OCI-M1 (cell line): ENCODE measurements at regions not wholly inside any gene's neighbourhood (a gene's known extent, or its start where the extent isn't known, plus 50 kb on each side); places are given as distances from the start of the nearest gene placed in this dataset.
"Not testable (repeated sequence)": the region's sequence is repeated elsewhere in the genome, so short reads cannot be mapped to it uniquely, and the experiment has no call there.

Experiments used
- DNase-seq: peaks from one replicate; lab custom pipeline; 2025; lab: John Stamatoyannopoulos, UW

- no peak for DNase-seq
Observed at GRCh38 chr4:106594291-106594952, 225.8 kb upstream of the GIMD1 start.

GRCh38 chr4:106588891-106589290 is 220.3 kb upstream of the GIMD1 start:
- DNase-seq, result no peak

DNA sequence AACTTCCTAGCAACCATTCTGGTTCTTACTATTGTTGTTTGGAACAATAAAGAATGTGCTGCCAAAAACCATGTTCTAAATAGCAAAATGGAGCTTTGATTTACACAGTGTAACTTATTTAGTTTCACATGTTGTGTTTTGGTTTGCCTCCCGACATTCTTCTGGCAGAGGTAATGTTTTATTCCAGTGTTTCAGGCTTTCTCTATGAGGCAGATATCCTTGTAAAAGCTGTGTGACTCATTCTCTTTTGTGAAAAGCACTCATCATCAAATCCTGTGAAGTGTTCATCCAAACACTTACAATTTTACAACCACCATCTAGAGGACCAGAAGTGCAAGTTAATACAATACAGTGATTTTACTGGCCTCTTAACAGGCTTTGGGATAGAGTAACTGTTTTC is 219.0 kb upstream of the GIMD1 start:
- no peak for DNase-seq

- no peak for DNase-seq
Observed at GRCh38 chr4:106585915-106586349, 217.4 kb upstream of the GIMD1 start.

- no peak for DNase-seq
Observed at GRCh38 chr4:106584337-106584989, 215.9 kb upstream of the GIMD1 start.

GRCh38 chr4:106583567-106583966 is 215.0 kb upstream of the GIMD1 start:
- DNase-seq, result peak; percentile 8

GRCh38 chr4:106583108-106583507 is 214.5 kb upstream of the GIMD1 start:
- DNase-seq, result no peak

- DNase-seq, result no peak
Observed at GRCh38 chr4:106582103-106582502, 213.5 kb upstream of the GIMD1 start.

GRCh38 chr4:106579236-106579635 is 210.7 kb upstream of the GIMD1 start:
- no peak for DNase-seq

GRCh38 chr4:106569146-106570031 is 200.8 kb upstream of the GIMD1 start:
- DNase-seq, result no peak

GRCh38 chr4:106565727-106566126 is 197.1 kb upstream of the GIMD1 start:
- DNase-seq, result no peak

DNA sequence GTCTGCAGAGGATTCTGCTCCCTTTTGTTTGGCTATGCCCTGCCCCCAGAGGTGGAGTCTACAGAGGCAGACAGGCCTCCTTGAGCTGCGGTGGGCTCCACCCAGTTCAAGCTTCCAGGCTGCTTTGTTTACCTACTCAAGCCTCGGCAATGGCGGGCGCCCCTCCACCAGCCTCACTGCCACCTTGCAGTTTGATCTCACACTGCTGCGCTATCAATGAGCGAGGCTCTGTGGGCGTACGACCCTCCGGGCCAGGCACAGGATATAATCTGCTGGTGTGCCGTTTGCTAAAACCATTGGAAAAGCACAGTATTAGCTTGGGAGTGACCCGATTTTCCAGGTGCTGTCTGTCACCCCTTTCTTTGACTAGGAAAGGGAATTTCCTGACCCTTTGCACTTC is 195.1 kb upstream of the GIMD1 start:
- DNase-seq, result not testable (repeated sequence)

DNA sequence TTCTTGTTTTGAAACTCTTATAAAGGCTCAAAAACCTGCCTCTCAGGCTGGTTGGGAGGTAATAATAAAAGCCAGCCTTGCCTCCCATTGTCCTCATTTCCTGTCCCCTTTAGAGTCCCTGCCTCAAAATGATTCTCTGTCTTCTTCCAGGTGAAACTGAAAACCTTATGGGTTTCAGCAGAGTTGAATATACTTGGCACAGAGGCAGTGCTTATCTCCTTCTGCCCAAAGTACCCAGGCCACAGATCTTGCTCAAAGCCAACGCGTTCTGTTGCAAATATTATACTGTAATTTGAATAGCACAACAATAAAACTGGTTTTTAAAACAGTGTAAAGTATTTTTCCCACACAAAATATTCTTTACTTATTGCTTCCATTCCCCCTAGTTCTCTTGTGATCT is 183.1 kb upstream of the GIMD1 start:
- DNase-seq, result no peak

GRCh38 chr4:106548446-106549044 is 180.0 kb upstream of the GIMD1 start:
- no peak for DNase-seq

DNA sequence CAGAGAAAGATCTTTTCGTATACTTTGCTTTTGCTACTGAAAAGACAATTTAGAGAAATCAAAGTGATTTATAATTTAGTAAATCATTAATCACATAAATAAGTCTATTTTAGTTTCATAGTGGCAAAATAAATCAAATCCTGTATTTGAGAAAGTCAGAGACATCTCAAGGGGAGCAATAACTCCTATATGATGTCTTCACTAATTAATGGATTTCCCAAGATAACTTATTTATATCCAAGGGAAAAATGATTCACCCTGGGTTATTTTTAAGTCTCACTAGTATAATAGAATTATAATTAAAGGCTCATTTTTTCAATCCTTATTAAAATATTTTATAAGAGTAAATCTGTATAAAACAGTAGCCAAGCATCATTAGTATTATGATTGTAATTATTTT is 177.8 kb upstream of the GIMD1 start:
- DNase-seq, result no peak

DNA sequence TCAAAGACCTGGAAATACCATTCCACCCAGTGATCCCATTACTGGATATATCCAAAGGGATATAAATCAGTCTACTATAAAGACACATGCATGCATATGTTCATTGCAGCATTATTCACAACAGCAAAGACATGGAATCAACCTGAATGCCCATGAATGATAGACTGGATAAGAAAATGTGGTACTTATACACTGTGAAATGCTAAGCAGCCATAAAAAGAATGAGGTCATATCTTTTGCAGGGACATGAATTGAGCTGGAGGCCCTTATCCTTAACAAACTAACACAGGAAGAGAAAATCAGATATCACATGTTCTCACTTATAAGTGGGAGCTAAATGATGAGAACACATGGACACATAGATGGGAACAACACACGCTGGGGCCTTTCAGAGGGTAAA is 174.0 kb upstream of the GIMD1 start:
- not testable (repeated sequence) for DNase-seq

DNA sequence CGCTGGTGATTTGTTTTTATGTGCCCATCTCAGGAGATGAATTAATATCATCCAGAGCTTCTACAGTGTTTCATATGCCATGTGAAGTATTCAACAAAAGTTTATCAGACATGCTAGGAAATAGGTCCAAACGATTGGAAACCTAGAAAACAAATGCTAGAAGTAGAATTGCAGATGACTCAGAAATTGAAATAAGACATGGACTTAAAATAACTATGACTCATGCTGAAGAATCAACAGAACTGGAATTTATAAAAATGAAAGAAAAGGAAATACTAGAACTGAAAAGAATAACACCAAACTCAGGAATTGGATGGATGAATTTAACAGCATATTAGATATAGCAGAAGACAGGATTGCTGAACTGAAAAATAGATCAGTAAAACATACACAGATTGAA is 172.7 kb upstream of the GIMD1 start:
- no peak for DNase-seq

DNA sequence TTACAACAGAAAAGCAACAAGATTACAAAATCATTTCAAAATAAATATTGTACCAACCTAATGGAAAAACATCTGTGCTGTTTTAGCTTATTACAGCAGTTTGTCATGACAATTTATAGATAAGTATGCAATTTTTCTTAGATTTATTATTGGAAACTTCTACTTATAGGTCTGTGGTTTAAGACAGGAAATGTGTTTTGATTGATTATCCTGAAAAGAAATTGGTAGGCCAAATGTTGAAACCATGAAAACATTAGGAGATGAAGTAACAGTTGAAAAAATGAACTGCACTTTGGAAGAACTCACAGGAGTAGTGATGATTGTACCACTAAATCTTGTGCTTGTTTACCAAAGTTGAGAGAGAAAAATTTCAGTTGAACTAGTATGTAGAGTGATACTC is 162.2 kb upstream of the GIMD1 start:
- no peak for DNase-seq

GRCh38 chr4:106530024-106530361 is 161.4 kb upstream of the GIMD1 start:
- no peak for DNase-seq

DNA sequence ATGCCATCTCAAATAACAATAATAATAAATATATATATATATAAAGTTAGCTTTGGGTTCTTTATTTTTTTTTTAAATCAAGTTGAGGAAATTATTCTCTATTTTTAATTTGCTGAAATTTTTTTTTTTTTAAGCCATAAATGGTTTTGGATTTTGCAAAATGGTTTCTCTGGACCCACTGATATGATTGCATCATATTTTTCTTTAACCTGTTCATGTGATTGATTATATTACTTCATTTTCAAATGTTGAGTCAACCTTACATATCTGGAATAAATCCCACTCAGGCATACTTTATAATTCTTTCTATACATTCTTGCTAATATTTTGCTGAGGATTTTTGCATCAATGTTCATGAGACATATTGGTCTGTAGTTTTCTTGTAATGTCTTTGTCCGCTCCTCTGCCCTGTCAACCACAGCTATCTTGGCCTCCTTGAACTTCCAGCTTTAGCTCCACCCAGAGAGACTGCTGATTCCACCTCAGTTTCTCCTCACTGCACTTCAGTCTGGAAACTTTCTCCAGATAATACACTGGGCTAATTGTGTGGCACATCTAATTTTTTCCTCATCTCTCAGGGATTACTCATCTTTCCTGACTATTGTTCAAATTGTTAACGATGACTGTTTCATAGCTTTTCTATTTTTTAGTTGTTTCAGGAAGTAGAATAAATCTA is 160.9 kb upstream of the GIMD1 start:
- no peak for DNase-seq

DNA sequence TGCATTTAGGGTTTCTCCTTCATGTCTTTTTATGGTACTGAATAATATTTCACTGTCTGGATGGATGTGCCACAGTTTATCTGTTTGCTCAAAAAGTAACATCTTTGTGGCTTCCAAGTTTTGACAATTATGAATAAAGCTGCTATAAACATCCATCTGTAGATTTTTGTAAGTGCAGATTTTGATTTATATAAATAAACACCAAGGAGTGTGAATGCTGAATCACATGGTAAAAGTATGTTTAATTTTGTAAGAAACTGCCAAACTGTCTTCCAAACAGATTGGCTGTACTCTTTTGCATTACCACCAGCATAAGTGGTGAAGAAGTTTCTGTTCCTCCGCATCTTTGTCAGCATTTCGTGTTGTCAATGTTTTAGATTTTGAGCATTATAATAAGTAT is 158.7 kb upstream of the GIMD1 start:
- no peak for DNase-seq

DNA sequence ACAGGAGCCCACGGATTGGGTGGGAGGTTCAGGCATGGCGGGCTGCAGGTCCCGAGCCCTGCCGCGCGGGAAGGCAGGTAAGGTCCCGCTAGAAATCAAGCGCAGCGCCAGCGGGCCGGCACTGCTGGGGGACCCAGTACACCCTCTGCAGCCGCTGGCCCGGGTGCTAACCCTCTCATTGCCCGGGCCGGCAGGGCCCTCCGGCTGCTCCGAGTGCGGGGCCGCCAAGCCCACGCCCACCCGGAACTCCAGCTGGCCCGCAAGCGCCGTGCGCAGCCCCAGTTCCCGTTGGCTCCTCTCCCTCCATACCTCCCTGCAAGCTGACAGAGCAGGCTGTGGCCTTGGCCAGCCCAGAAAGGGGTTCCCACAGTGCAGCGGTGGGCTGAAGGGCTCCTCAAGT is 156.8 kb upstream of the GIMD1 start:
- not testable (repeated sequence) for DNase-seq
